HUES48 (cell line): ENCODE measurements at regions not wholly inside any gene's neighbourhood (a gene's known extent, or its start where the extent isn't known, plus 50 kb on each side); places are given as distances from the start of the nearest gene placed in this dataset.
"Not testable (repeated sequence)": the region's sequence is repeated elsewhere in the genome, so short reads cannot be mapped to it uniquely, and the experiment has no call there.

Source experiments
- H3K27ac ChIP-seq: one replicate; pipeline ENCODE4 v1.7.0; 2013; ENCODE audit warnings: low read depth, low read length, inconsistent platforms
- H3K27me3 ChIP-seq: 2 replicates; pipeline ENCODE4 v1.6.1; 2013; ENCODE audit warnings: mild to moderate bottlenecking, low read length; ENCODE audit not compliant: control insufficient read depth, insufficient read depth
- H3K36me3 ChIP-seq: 2 replicates; pipeline ENCODE4 v1.6.1; 2013; ENCODE audit warnings: low read length; ENCODE audit not compliant: control insufficient read depth, insufficient read depth
- H3K4me1 ChIP-seq: 2 replicates; pipeline ENCODE4 v1.6.1; 2013; ENCODE audit warnings: mild to moderate bottlenecking, low read length; ENCODE audit not compliant: control insufficient read depth, insufficient read depth
- H3K4me3 ChIP-seq: 2 replicates; pipeline ENCODE4 v1.5.1; 2013; ENCODE audit warnings: mild to moderate bottlenecking, low read depth, low read length
- H3K9ac ChIP-seq: 2 replicates; pipeline ENCODE4 v1.6.1; 2013; ENCODE audit warnings: mild to moderate bottlenecking, low read depth, low read length, moderate library complexity
- H3K9me3 ChIP-seq: 2 replicates; pipeline ENCODE4 v1.6.1; 2013; ENCODE audit warnings: low read length; ENCODE audit not compliant: control insufficient read depth, insufficient read depth

DNA sequence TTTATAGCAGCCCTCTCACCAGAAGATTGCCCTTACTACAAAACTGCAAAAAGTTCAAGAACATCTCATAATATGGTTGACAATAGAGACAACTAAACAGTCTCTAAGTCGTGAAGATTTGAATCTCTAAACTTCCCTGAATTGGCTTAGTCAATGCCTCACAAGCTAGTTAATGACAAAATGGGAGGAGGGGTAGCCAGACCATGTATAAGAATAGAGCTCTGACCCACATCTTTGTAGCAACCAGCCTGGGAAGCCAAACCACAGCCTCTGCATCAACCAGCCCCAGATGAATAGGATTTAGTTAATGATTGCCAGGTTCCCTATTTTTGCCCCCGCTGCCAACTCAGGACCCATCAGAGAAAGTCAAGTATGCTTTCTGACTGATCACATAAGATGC, 1265.9 kb upstream of the PCDH10 start:
- H3K4me1 ChIP-seq, H3K36me3 ChIP-seq, H3K9me3 ChIP-seq, H3K27ac ChIP-seq, H3K4me3 ChIP-seq, H3K27me3 ChIP-seq, H3K9ac ChIP-seq: not testable (repeated sequence)

- not testable (repeated sequence) for H3K27me3 ChIP-seq, H3K9me3 ChIP-seq, H3K36me3 ChIP-seq, H3K9ac ChIP-seq, H3K4me3 ChIP-seq, H3K27ac ChIP-seq, H3K4me1 ChIP-seq
Measured at GRCh38 chr4:131925662-131926061, 1223.4 kb upstream of the PCDH10 start.

GRCh38 chr4:131967646-131968045, 1181.4 kb upstream of the PCDH10 start:
- not testable (repeated sequence) for H3K36me3 ChIP-seq, H3K4me1 ChIP-seq, H3K9me3 ChIP-seq, H3K27ac ChIP-seq, H3K27me3 ChIP-seq, H3K4me3 ChIP-seq, H3K9ac ChIP-seq

- Histone ChIP-seq H3K27me3 (no peaks in the 10 kb centered on the region), H3K9me3 (peaks cover 22% of the 10 kb centered on the region), H3K4me3 (no peak overlapping the region), H3K27ac (no peak overlapping the region), H3K9ac (no peak overlapping the region), H3K36me3 (no peaks in the 10 kb centered on the region), H3K4me1 (no peaks in the 10 kb centered on the region)
Measured at GRCh38 chr4:131974730-131975129, 1174.4 kb upstream of the PCDH10 start.

- not testable (repeated sequence) for H3K9ac ChIP-seq, H3K27ac ChIP-seq, H3K36me3 ChIP-seq, H3K4me1 ChIP-seq, H3K27me3 ChIP-seq, H3K4me3 ChIP-seq
- peaks cover 22% of the 10 kb centered on the region for H3K9me3 ChIP-seq
Measured at GRCh38 chr4:131975276-131976132, 1173.6 kb upstream of the PCDH10 start.

- H3K27ac ChIP-seq, H3K36me3 ChIP-seq, H3K9ac ChIP-seq, H3K27me3 ChIP-seq, H3K4me3 ChIP-seq, H3K4me1 ChIP-seq: not testable (repeated sequence)
- H3K9me3 ChIP-seq = peaks cover 22% of the 10 kb centered on the region
Measured at GRCh38 chr4:131976133-131977002, 1172.7 kb upstream of the PCDH10 start.

DNA sequence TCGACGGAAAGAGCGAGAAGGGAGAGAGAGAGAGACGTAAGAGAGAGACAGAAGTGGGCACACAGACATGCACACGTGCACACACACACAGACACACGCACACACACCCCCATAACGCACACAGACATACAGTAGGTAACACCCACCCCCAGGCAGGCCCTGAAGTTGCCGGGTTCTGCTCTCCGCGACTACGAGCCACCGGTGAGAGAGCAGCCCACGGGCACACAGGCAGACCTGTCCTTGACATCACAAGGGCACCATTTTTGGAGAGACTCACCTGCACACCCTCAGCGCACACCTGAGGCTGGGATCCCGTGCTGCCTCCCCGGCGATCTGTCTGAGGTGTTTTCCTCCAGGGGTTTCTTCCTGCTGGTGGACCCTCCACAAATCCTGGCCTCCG, 1171.0 kb upstream of the PCDH10 start:
- Histone ChIP-seq H3K9ac (no peak overlapping the region), H3K9me3 (peaks cover 22% of the 10 kb centered on the region), H3K4me3 (no peak overlapping the region), H3K27me3 (no peaks in the 10 kb centered on the region), H3K36me3 (no peaks in the 10 kb centered on the region), H3K27ac (no peak overlapping the region), H3K4me1 (no peaks in the 10 kb centered on the region)

DNA sequence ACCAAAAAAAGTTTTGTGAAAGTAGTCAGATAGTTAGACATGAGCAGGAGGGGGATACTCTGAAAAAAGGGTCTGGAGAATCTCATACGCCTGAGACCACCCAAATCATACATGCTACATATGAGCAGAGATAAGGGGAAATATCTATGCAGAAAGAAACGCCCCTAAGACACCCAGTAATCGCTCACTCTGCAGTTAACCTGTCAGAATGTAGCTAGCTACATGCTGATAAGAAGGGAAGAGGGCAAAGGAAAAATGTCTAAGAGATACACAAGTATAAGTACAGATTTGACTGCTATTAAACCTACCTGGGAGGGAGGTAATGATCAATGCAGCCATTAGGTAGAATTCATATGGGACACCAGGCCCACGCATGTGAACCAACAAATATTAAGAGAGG, 1159.5 kb upstream of the PCDH10 start:
- Histone ChIP-seq H3K9me3 (no peaks in the 10 kb centered on the region; the same call in 1 of the 2 replicates), H3K36me3 (no peaks in the 10 kb centered on the region), H3K4me3 (no peak overlapping the region), H3K27ac (no peak overlapping the region), H3K4me1 (0 out of 2 replicates have a peak, but pooled peaks cover 3% of the 10 kb centered on the region), H3K9ac (no peak overlapping the region), H3K27me3 (no peaks in the 10 kb centered on the region)

DNA sequence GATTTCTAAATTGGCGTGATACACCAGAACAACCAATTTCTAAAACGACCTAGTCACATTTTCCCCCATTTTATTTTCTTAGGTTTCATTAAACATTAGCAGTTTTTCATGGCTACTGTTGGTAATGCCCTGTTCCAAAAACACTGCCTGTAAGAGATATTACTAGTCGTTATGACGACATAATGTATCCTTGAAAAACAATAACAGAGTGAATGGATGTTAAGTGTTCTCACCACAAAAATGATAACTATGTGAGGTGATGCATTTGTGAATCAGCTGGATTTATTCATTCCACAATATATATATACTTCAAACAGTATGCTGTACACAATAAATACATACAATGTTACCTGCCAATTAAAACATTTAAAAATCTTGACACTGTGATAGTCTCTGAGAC, 1147.6 kb upstream of the PCDH10 start:
- Histone ChIP-seq H3K4me1 (peaks cover 5% of the 10 kb centered on the region; the same call in 1 of the 2 replicates), H3K27me3 (no peaks in the 10 kb centered on the region), H3K9me3 (no peaks in the 10 kb centered on the region), H3K9ac (no peak overlapping the region), H3K27ac (no peak overlapping the region), H3K36me3 (no peaks in the 10 kb centered on the region), H3K4me3 (no peak overlapping the region)

- no peaks in the 10 kb centered on the region for H3K9me3 ChIP-seq
- H3K27ac ChIP-seq = no peak overlapping the region
- H3K36me3 ChIP-seq = no peaks in the 10 kb centered on the region
- H3K4me1 ChIP-seq = peaks cover 5% of the 10 kb centered on the region; the same call in 1 of the 2 replicates
- H3K9ac ChIP-seq = no peak overlapping the region
- H3K27me3 ChIP-seq = no peaks in the 10 kb centered on the region
- H3K4me3 ChIP-seq = no peak overlapping the region
Measured at GRCh38 chr4:132003593-132003992, 1145.5 kb upstream of the PCDH10 start.

GRCh38 chr4:132015321-132015720, 1133.8 kb upstream of the PCDH10 start:
- no peaks in the 10 kb centered on the region for H3K36me3 ChIP-seq
- no peaks in the 10 kb centered on the region for H3K4me1 ChIP-seq
- H3K27ac ChIP-seq = no peak overlapping the region
- no peak overlapping the region for H3K9ac ChIP-seq
- no peak overlapping the region for H3K4me3 ChIP-seq
- no peaks in the 10 kb centered on the region for H3K9me3 ChIP-seq
- H3K27me3 ChIP-seq = no peaks in the 10 kb centered on the region
